ENCODE measurements at regions not wholly inside any gene's neighbourhood (a gene's known extent, or its start where the extent isn't known, plus 50 kb on each side); places are given as distances from the start of the nearest gene placed in this dataset.

- H3K36me3 ChIP-seq, result no peaks in the 10 kb centered on the region
- H3K27me3 ChIP-seq (replicated peaks; ENCODE audit: insufficient read depth), result no peaks in the 10 kb centered on the region
- intact Hi-C loops (cut with DNase I), result no loop called here
- H3K4me1 ChIP-seq (replicated peaks), result no peaks in the 10 kb centered on the region
- no peak for TF ChIP-seq POLR2A (IDR thresholded peaks at IDR 0.05)
- TF ChIP-seq POLR2AphosphoS5 (IDR thresholded peaks at IDR 0.05), result no peak
- no peak for TF ChIP-seq CTCF (IDR thresholded peaks at IDR 0.05)
- no peak for DNase-seq (ENCODE audit: low spot score)
- H3K4me3 ChIP-seq, result no peak overlapping the region
- WGBS, result 70% methylated on average over 5 of the region's 5 CpGs
- H3K9me3 ChIP-seq, result no peaks in the 10 kb centered on the region
- no peak overlapping the region for H3K27ac ChIP-seq
Measured at GRCh38 chr7:46537191-46537905, 616.3 kb upstream of the IGFBP3 start.

- WGBS, result 59% methylated on average over 6 of the region's 6 CpGs
Measured at GRCh38 chr7:46534664-46535588, 613.9 kb upstream of the IGFBP3 start.

GRCh38 chr7:46533946-46534345 is 612.9 kb upstream of the IGFBP3 start:
- Histone ChIP-seq H3K36me3 (no peaks in the 10 kb centered on the region), H3K27ac (no peak overlapping the region), H3K4me3 (no peak overlapping the region), H3K27me3 (replicated peaks; ENCODE audit: insufficient read depth) (no peaks in the 10 kb centered on the region), H3K4me1 (replicated peaks) (no peaks in the 10 kb centered on the region), H3K9me3 (no peaks in the 10 kb centered on the region)
- no peak for TF ChIP-seq POLR2AphosphoS5 (IDR thresholded peaks at IDR 0.05)
- TF ChIP-seq POLR2A (IDR thresholded peaks at IDR 0.05), result no peak
- no peak for TF ChIP-seq CTCF (IDR thresholded peaks at IDR 0.05)
- WGBS, result 90% methylated on average over 3 of the region's 3 CpGs
- no peak for DNase-seq (ENCODE audit: low spot score)
- intact Hi-C loops (cut with DNase I), result no loop called here

More at GRCh38 chr7:46534664-46535588, 613.9 kb upstream of the IGFBP3 start:
- Histone ChIP-seq H3K4me3 (no peak overlapping the region), H3K27ac (no peak overlapping the region), H3K9me3 (no peaks in the 10 kb centered on the region), H3K36me3 (no peaks in the 10 kb centered on the region), H3K4me1 (replicated peaks) (no peaks in the 10 kb centered on the region), H3K27me3 (replicated peaks; ENCODE audit: insufficient read depth) (no peaks in the 10 kb centered on the region)
- no peak for DNase-seq (ENCODE audit: low spot score)
- intact Hi-C loops (cut with DNase I), result no loop called here
- no peak for TF ChIP-seq POLR2A (IDR thresholded peaks at IDR 0.05)
- TF ChIP-seq CTCF (IDR thresholded peaks at IDR 0.05), result no peak
- TF ChIP-seq POLR2AphosphoS5 (IDR thresholded peaks at IDR 0.05), result no peak

GRCh38 chr7:46532571-46532970 is 611.5 kb upstream of the IGFBP3 start:
- H3K27ac ChIP-seq, result no peak overlapping the region
- 89% methylated on average over 2 of the region's 2 CpGs for WGBS

More at GRCh38 chr7:46532571-46532970, 611.5 kb upstream of the IGFBP3 start:
- Histone ChIP-seq H3K36me3 (no peaks in the 10 kb centered on the region), H3K4me1 (replicated peaks) (no peaks in the 10 kb centered on the region), H3K27me3 (replicated peaks; ENCODE audit: insufficient read depth) (no peaks in the 10 kb centered on the region), H3K9me3 (no peaks in the 10 kb centered on the region), H3K4me3 (no peak overlapping the region)
- intact Hi-C loops (cut with DNase I), result no loop called here
- no peak for TF ChIP-seq CTCF (IDR thresholded peaks at IDR 0.05)
- no peak for TF ChIP-seq POLR2AphosphoS5 (IDR thresholded peaks at IDR 0.05)
- no peak for TF ChIP-seq POLR2A (IDR thresholded peaks at IDR 0.05)
- no peak for DNase-seq (ENCODE audit: low spot score)
